Thyroid gland (tissue), 4 donors: ENCODE measurements at regions not wholly inside any gene's neighbourhood (a gene's known extent, or its start where the extent isn't known, plus 50 kb on each side); places are given as distances from the start of the nearest gene placed in this dataset.

Source experiments
- DNase-seq, 2 donors: peaks; one replicate each; pipeline ENCODE4 v3.0.0-alpha.2; 2019
- H3K27ac ChIP-seq, 3 donors: fragments of 200-600 bp; sonication (generic); 1 replicate in 2 of 3; 2 replicates in 1 of 3; pipeline ENCODE4 v1.5.1; 2016 to 2019; ENCODE audit warnings: mild to moderate bottlenecking in 1 of 3, moderate library complexity in 1 of 3
- H3K27me3 ChIP-seq: fragments of 200-600 bp; sonication (generic); one replicate; pipeline ENCODE4 v1.5.1; 2019
- H3K36me3 ChIP-seq, 2 donors: fragments of 200-600 bp; sonication (generic); one replicate each; pipeline ENCODE4 v1.5.1; 2016 to 2019
- H3K4me1 ChIP-seq, 2 donors: fragments of 200-600 bp; sonication (generic); one replicate each; pipeline ENCODE4 v1.5.1; 2017 to 2019
- H3K4me3 ChIP-seq, 3 donors: fragments of 200-600 bp; sonication (generic); replicated peaks in 1 of 3; 1 replicate in 2 of 3; 2 replicates in 1 of 3; pipeline ENCODE4 v1.5.1; 2016; ENCODE audit warnings: mild to moderate bottlenecking in 1 of 3
- H3K9me3 ChIP-seq: fragments of 200-600 bp; sonication (generic); one replicate; pipeline ENCODE4 v1.5.1; 2017
- CTCF ChIP-seq, 6 experiments: fragments of 200-600 bp in 3 of 6; fragments of 450-650 bp in 3 of 6; sonication (generic) in 3 of 6; IDR thresholded peaks; one replicate each; pipeline ENCODE4 v1.5.1; 2016 to 2019; ENCODE audit warnings: antibody characterized with exemption in 6 of 6, mild to moderate bottlenecking in 2 of 6, inconsistent platforms in 1 of 6, moderate library complexity in 1 of 6
- POLR2A ChIP-seq, 2 donors: fragments of 450-650 bp; IDR thresholded peaks; one replicate each; pipeline ENCODE4 v1.6.1; 2017; ENCODE audit warnings: antibody characterized with exemption in 2 of 2, mild to moderate bottlenecking in 2 of 2, moderate library complexity in 1 of 2
- WGBS, 2 donors: methylation state at CpG; one replicate each; pipeline ENCODE4 v1.1.5; 2017; 5-methylcytosine and 5-hydroxymethylcytosine counted together
- intact Hi-C: fragments of 100-400 bp; cut with DNase I; formaldehyde crosslinking; loops from one replicate; pipeline ENCODE4 v1.15.1; 2023

GRCh38 chr15:62469874-62470688, 305.0 kb upstream of the C2CD4B start:
- H3K4me3 ChIP-seq = no peak overlapping the region
- DNase-seq = peak; percentile 71 to 72
- peaks cover 23 to 50% of the 10 kb centered on the region in 2 donors for H3K4me1 ChIP-seq
- intact Hi-C loops = no loop called here
- no peak for TF ChIP-seq CTCF (IDR thresholded peaks at IDR 0.05)
- TF ChIP-seq POLR2A (IDR thresholded peaks at IDR 0.05) = no peak
- H3K27ac ChIP-seq = peak overlapping the region; percentile 90 to 93 (median 90)
- WGBS, 2 donors = 28 to 39% methylated on average over 10 to 11 of the region's 11 CpGs
- no peaks in the 10 kb centered on the region for H3K9me3 ChIP-seq
- no peaks in the 10 kb centered on the region for H3K36me3 ChIP-seq
- no peaks in the 10 kb centered on the region for H3K27me3 ChIP-seq

GRCh38 chr15:62472616-62473299, 307.7 kb upstream of the C2CD4B start:
- WGBS, 2 donors = 67 to 86% methylated on average over 6 of the region's 6 CpGs
- Histone ChIP-seq H3K27ac (no peak overlapping the region), H3K4me1 (peaks cover 23 to 49% of the 10 kb centered on the region in 2 donors), H3K36me3 (no peaks in the 10 kb centered on the region), H3K9me3 (no peaks in the 10 kb centered on the region), H3K4me3 (no peak overlapping the region), H3K27me3 (no peaks in the 10 kb centered on the region)
- DNase-seq = peak in 1 of 2 donors; percentile 12
- intact Hi-C loops = no loop called here
- no peak for TF ChIP-seq POLR2A (IDR thresholded peaks at IDR 0.05)
- no peak for TF ChIP-seq CTCF (IDR thresholded peaks at IDR 0.05)

DNA sequence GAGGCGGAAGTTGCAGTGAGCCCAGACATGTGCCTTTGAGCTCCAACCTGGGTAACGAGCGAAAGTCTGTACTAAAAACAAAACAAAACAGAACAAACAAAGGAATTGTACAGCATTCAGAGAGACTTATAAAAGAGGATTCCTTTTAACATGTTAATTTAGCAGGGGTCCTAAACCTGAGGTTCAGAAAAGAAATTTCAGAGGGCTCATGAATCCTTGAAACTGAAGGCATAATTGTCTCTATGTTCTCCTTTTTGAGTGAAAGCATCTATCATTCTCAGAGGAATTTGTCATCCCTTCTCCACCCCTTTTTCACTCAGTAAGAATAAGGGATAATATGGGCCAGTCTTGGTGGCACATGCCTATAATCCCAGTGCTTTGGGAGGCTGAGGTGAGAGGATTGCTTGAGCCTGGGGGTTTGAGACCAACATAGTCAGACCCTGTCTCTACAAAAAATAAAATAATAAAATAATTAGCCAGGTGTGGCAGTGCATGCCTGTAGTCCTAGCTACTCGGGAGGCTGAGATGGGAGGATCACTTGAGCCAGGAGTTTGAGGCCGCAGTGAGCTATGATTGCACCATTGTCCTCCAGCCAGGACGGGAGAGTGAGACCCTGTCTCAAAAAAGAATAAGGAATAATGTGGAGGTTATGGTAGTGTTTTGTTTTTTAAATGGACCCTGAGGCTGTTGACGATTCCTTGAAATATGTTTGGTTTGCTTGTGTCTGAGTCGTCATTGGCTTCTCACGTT, 309.1 kb upstream of the C2CD4B start:
- TF ChIP-seq CTCF (IDR thresholded peaks at IDR 0.05) (no peak), POLR2A (IDR thresholded peaks at IDR 0.05) (no peak)
- H3K9me3 ChIP-seq = no peaks in the 10 kb centered on the region
- H3K4me3 ChIP-seq = no peak overlapping the region
- intact Hi-C loops = no loop called here
- peaks cover 17 to 41% of the 10 kb centered on the region in 2 donors for H3K4me1 ChIP-seq
- H3K27ac ChIP-seq = no peak overlapping the region
- DNase-seq = no peak
- no peaks in the 10 kb centered on the region for H3K27me3 ChIP-seq
- WGBS, 2 donors = 81 to 82% methylated on average over 9 of the region's 9 CpGs
- H3K36me3 ChIP-seq = no peaks in the 10 kb centered on the region

- TF ChIP-seq POLR2A (IDR thresholded peaks at IDR 0.05) (no peak), CTCF (IDR thresholded peaks at IDR 0.05) (no peak)
- DNase-seq = no peak
- no peaks in the 10 kb centered on the region for H3K36me3 ChIP-seq
- H3K9me3 ChIP-seq = no peaks in the 10 kb centered on the region
- no peak overlapping the region for H3K4me3 ChIP-seq
- intact Hi-C loops = no loop called here
- H3K27ac ChIP-seq = no peak overlapping the region
- peaks cover 15 to 38% of the 10 kb centered on the region in 2 donors for H3K4me1 ChIP-seq
- WGBS, 2 donors = 55 to 61% methylated on average over 5 of the region's 5 CpGs
- H3K27me3 ChIP-seq = no peaks in the 10 kb centered on the region
Measured at GRCh38 chr15:62474771-62475124, 309.7 kb upstream of the C2CD4B start.
